ENCODE measurements at regions not wholly inside any gene's neighbourhood (a gene's known extent, or its start where the extent isn't known, plus 50 kb on each side); places are given as distances from the start of the nearest gene placed in this dataset.

DNA sequence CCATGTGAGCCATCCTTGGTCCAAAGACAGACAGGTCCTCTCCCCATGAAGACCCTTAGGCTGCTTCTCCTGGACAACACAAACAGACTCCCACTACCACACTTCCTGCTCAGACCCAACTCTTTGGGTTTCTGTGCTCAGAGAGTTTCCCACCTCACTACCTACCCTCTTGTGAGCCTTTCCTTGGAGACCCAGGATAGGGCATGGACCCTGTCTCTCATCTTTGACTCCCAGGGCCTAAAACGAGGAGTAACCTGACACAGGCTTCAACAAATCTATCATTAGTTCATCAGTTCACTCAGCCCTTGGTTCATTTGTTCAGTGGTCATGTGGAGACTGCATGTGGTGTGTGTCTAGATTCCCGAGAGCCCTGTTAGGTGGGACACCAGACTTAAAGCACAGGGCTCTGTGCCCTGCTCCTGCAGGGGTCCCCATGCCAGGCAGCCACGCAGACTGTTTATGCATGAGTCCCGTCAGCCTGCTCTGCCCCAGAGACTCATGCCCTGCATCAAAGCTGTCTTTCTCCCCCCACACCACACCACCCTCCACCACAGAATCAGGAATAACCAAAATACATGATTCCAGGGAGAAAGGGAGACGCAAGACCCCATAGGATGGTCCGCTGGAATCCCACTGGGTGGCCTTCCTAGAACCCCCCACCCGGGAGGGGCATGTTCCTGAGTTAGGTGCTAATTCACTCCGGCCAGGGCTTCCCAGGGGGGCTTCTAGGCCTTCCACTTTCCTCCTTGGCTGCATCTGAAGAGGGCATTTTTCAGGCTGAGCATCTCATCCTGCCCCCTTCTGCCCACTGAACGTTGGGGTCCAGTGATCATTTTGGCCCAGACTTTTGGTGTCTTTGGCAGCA, 100.2 kb upstream of the TEX51 start:
- TF ChIP-seq POLR2A (IDR thresholded peaks at IDR 0.05), result no peak
- TF ChIP-seq, protein P1, sequence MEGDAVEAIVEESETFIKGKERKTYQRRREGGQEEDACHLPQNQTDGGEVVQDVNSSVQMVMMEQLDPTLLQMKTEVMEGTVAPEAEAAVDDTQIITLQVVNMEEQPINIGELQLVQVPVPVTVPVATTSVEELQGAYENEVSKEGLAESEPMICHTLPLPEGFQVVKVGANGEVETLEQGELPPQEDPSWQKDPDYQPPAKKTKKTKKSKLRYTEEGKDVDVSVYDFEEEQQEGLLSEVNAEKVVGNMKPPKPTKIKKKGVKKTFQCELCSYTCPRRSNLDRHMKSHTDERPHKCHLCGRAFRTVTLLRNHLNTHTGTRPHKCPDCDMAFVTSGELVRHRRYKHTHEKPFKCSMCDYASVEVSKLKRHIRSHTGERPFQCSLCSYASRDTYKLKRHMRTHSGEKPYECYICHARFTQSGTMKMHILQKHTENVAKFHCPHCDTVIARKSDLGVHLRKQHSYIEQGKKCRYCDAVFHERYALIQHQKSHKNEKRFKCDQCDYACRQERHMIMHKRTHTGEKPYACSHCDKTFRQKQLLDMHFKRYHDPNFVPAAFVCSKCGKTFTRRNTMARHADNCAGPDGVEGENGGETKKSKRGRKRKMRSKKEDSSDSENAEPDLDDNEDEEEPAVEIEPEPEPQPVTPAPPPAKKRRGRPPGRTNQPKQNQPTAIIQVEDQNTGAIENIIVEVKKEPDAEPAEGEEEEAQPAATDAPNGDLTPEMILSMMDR (IDR thresholded peaks at IDR 0.05), result no peak
